Thyroid gland (tissue), 4 donors: ENCODE measurements at regions not wholly inside any gene's neighbourhood (a gene's known extent, or its start where the extent isn't known, plus 50 kb on each side); places are given as distances from the start of the nearest gene placed in this dataset. TPM values are rescaled to one million over a fixed set of nuclear protein-coding genes. Genes with fewer than 3 reads are reported as not detected.

Experiments
- DNase-seq, 2 donors: peaks; one replicate each; pipeline ENCODE4 v3.0.0-alpha.2; 2019
- H3K27ac ChIP-seq, 3 donors: fragments of 200-600 bp; sonication (generic); 1 replicate in 2 of 3; 2 replicates in 1 of 3; pipeline ENCODE4 v1.5.1; 2016 to 2019; ENCODE audit warnings: mild to moderate bottlenecking in 1 of 3, moderate library complexity in 1 of 3
- H3K27me3 ChIP-seq: fragments of 200-600 bp; sonication (generic); one replicate; pipeline ENCODE4 v1.5.1; 2019
- H3K36me3 ChIP-seq, 2 donors: fragments of 200-600 bp; sonication (generic); one replicate each; pipeline ENCODE4 v1.5.1; 2016 to 2019
- H3K4me1 ChIP-seq, 2 donors: fragments of 200-600 bp; sonication (generic); one replicate each; pipeline ENCODE4 v1.5.1; 2017 to 2019
- H3K4me3 ChIP-seq, 3 donors: fragments of 200-600 bp; sonication (generic); replicated peaks in 1 of 3; 1 replicate in 2 of 3; 2 replicates in 1 of 3; pipeline ENCODE4 v1.5.1; 2016; ENCODE audit warnings: mild to moderate bottlenecking in 1 of 3
- H3K9me3 ChIP-seq: fragments of 200-600 bp; sonication (generic); one replicate; pipeline ENCODE4 v1.5.1; 2017
- CTCF ChIP-seq, 6 experiments: fragments of 200-600 bp in 3 of 6; fragments of 450-650 bp in 3 of 6; sonication (generic) in 3 of 6; IDR thresholded peaks; one replicate each; pipeline ENCODE4 v1.5.1; 2016 to 2019; ENCODE audit warnings: antibody characterized with exemption in 6 of 6, mild to moderate bottlenecking in 2 of 6, inconsistent platforms in 1 of 6, moderate library complexity in 1 of 6
- POLR2A ChIP-seq, 2 donors: fragments of 450-650 bp; IDR thresholded peaks; one replicate each; pipeline ENCODE4 v1.6.1; 2017; ENCODE audit warnings: antibody characterized with exemption in 2 of 2, mild to moderate bottlenecking in 2 of 2, moderate library complexity in 1 of 2
- WGBS, 2 donors: methylation state at CpG; one replicate each; pipeline ENCODE4 v1.1.5; 2017; 5-methylcytosine and 5-hydroxymethylcytosine counted together
- intact Hi-C: fragments of 100-400 bp; cut with DNase I; formaldehyde crosslinking; loops from one replicate; pipeline ENCODE4 v1.15.1; 2023
- small RNA-seq: library from RNA; depleted of rRNA; stranded (forward); fragments of <200 nt; gene quantifications from one replicate; pipeline ENCODE3, GENCODE V24; 2016

- Histone ChIP-seq H3K4me3 (no peak overlapping the region), H3K27ac (no peak overlapping the region)
- intact Hi-C loops, result no loop called here
These were observed 63.5 kb upstream of the TMTC1 start for GRCh38 chr12:29847246-29847645.

GRCh38 chr12:29844667-29845066 is 60.9 kb upstream of the TMTC1 start:
- H3K4me1 ChIP-seq, result no peaks in the 10 kb centered on the region
- H3K27me3 ChIP-seq, result no peaks in the 10 kb centered on the region
- no peak for DNase-seq
- TF ChIP-seq POLR2A (IDR thresholded peaks at IDR 0.05) (no peak), CTCF (IDR thresholded peaks at IDR 0.05) (no peak)
- H3K9me3 ChIP-seq, result no peaks in the 10 kb centered on the region
- no peaks in the 10 kb centered on the region for H3K36me3 ChIP-seq
- intact Hi-C loops, result no loop called here
- no peak overlapping the region for H3K27ac ChIP-seq
- H3K4me3 ChIP-seq, result no peak overlapping the region
- WGBS, 2 donors, result 44 to 77% methylated on average over 2 of the region's 2 CpGs

More at GRCh38 chr12:29847246-29847645, 63.5 kb upstream of the TMTC1 start:
- Histone ChIP-seq H3K4me1 (no peaks in the 10 kb centered on the region), H3K9me3 (no peaks in the 10 kb centered on the region), H3K36me3 (no peaks in the 10 kb centered on the region), H3K27me3 (no peaks in the 10 kb centered on the region)
- 73 to 74% methylated on average over 2 of the region's 2 CpGs for WGBS, 2 donors
- no peak for DNase-seq
- TF ChIP-seq CTCF (IDR thresholded peaks at IDR 0.05), result no peak
- TF ChIP-seq POLR2A (IDR thresholded peaks at IDR 0.05), result no peak

- intact Hi-C loops, result no loop called here
- Histone ChIP-seq H3K9me3 (no peaks in the 10 kb centered on the region), H3K36me3 (no peaks in the 10 kb centered on the region), H3K27ac (no peak overlapping the region), H3K27me3 (no peaks in the 10 kb centered on the region), H3K4me1 (no peaks in the 10 kb centered on the region), H3K4me3 (no peak overlapping the region)
- TF ChIP-seq POLR2A (IDR thresholded peaks at IDR 0.05), result no peak
- no peak for TF ChIP-seq CTCF (IDR thresholded peaks at IDR 0.05)
- no peak for DNase-seq
These were observed 59.3 kb upstream of the TMTC1 start for GRCh38 chr12:29843036-29843435.

- Histone ChIP-seq H3K36me3 (no peaks in the 10 kb centered on the region), H3K9me3 (no peaks in the 10 kb centered on the region), H3K27me3 (no peaks in the 10 kb centered on the region), H3K4me1 (no peaks in the 10 kb centered on the region), H3K27ac (no peak overlapping the region), H3K4me3 (no peak overlapping the region)
- TF ChIP-seq POLR2A (IDR thresholded peaks at IDR 0.05) (no peak), CTCF (IDR thresholded peaks at IDR 0.05) (no peak)
- no peak for DNase-seq
- WGBS, 2 donors, result 94 to 98% methylated on average over 1 of the region's 1 CpG
- intact Hi-C loops, result no loop called here
These were observed 55.0 kb upstream of the TMTC1 start for GRCh38 chr12:29838768-29839167.

Small RNA genes in the stretch of these regions (small RNA-seq; reads per million reads assigned to genes)
- not detected for gene AC023511.2
- gene RNA5SP356, result not detected
